ENCODE measurements at regions not wholly inside any gene's neighbourhood (a gene's known extent, or its start where the extent isn't known, plus 50 kb on each side); places are given as distances from the start of the nearest gene placed in this dataset.
"Not testable (repeated sequence)": the region's sequence is repeated elsewhere in the genome, so short reads cannot be mapped to it uniquely, and the experiment has no call there.

DNA sequence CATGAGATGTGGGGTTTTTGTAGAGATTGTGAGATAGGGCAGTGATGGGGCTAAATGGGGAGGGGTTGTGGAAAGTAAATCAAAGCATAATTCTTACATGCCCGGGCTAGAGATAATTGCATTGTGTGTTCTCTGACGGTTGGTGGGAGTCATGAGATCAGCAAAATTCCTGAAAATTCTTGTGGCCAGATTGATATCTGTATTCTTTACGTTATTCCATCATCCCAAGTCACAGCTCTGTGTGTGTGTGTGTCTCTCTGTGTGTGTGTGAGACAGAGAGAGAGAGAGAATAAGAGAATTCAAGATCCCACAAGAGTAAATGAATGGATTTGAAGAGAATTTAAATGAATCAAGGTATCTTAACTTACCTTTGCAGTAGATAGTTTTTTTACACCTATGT is 138.6 kb upstream of the ARHGAP20 start:
- H3K4me3 ChIP-seq (ENCODE audit: low read depth in 1 of 3, low read length in 3 of 3), result no peak overlapping the region
- no peaks in the 10 kb centered on the region for H3K9me3 ChIP-seq (ENCODE audit: control insufficient read depth in 4 of 4, low read length in 3 of 4)
- H3K4me1 ChIP-seq (ENCODE audit: control insufficient read depth in 4 of 4, insufficient read depth in 4 of 4, low read length in 3 of 4), result no peaks in the 10 kb centered on the region
- WGBS, result 90% methylated on average over 3 of the region's 3 CpGs
- no peaks in the 10 kb centered on the region for H3K27me3 ChIP-seq (ENCODE audit: control insufficient read depth in 4 of 4, insufficient read depth in 4 of 4, low read length in 3 of 4)
- no peak overlapping the region for H3K27ac ChIP-seq (ENCODE audit: low read depth in 1 of 2, low read length in 2 of 2)
- no peak for TF ChIP-seq YY1 (IDR thresholded peaks at IDR 0.05)
- no peak for TF ChIP-seq JUND (IDR thresholded peaks at IDR 0.05)
- TF ChIP-seq GABPA (IDR thresholded peaks at IDR 0.05 in 1 of 2, conservative IDR thresholded peaks at IDR 0.05 in 1 of 2), result no peak
- TF ChIP-seq, protein P1, sequence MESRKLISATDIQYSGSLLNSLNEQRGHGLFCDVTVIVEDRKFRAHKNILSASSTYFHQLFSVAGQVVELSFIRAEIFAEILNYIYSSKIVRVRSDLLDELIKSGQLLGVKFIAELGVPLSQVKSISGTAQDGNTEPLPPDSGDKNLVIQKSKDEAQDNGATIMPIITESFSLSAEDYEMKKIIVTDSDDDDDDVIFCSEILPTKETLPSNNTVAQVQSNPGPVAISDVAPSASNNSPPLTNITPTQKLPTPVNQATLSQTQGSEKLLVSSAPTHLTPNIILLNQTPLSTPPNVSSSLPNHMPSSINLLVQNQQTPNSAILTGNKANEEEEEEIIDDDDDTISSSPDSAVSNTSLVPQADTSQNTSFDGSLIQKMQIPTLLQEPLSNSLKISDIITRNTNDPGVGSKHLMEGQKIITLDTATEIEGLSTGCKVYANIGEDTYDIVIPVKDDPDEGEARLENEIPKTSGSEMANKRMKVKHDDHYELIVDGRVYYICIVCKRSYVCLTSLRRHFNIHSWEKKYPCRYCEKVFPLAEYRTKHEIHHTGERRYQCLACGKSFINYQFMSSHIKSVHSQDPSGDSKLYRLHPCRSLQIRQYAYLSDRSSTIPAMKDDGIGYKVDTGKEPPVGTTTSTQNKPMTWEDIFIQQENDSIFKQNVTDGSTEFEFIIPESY (IDR thresholded peaks at IDR 0.05), result no peak
- TF ChIP-seq, protein P2, sequence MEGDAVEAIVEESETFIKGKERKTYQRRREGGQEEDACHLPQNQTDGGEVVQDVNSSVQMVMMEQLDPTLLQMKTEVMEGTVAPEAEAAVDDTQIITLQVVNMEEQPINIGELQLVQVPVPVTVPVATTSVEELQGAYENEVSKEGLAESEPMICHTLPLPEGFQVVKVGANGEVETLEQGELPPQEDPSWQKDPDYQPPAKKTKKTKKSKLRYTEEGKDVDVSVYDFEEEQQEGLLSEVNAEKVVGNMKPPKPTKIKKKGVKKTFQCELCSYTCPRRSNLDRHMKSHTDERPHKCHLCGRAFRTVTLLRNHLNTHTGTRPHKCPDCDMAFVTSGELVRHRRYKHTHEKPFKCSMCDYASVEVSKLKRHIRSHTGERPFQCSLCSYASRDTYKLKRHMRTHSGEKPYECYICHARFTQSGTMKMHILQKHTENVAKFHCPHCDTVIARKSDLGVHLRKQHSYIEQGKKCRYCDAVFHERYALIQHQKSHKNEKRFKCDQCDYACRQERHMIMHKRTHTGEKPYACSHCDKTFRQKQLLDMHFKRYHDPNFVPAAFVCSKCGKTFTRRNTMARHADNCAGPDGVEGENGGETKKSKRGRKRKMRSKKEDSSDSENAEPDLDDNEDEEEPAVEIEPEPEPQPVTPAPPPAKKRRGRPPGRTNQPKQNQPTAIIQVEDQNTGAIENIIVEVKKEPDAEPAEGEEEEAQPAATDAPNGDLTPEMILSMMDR (IDR thresholded peaks at IDR 0.05; ENCODE audit: low read depth, low read length, missing input control), result no peak
- TF ChIP-seq, protein P3, sequence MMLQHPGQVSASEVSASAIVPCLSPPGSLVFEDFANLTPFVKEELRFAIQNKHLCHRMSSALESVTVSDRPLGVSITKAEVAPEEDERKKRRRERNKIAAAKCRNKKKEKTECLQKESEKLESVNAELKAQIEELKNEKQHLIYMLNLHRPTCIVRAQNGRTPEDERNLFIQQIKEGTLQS (IDR thresholded peaks at IDR 0.05), result no peak
- no peak for TF ChIP-seq EGR1 (IDR thresholded peaks at IDR 0.05; ENCODE audit: low read depth in 2 of 2)
- TF ChIP-seq HNF4A (conservative IDR thresholded peaks at IDR 0.05), result no peak
- TF ChIP-seq, protein P4, sequence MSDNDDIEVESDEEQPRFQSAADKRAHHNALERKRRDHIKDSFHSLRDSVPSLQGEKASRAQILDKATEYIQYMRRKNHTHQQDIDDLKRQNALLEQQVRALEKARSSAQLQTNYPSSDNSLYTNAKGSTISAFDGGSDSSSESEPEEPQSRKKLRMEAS (IDR thresholded peaks at IDR 0.05), result no peak
- no peak for TF ChIP-seq RXRA (IDR thresholded peaks at IDR 0.05)
- no peak for TF ChIP-seq FOXA2 (IDR thresholded peaks at IDR 0.05)
- TF ChIP-seq SP1 (IDR thresholded peaks at IDR 0.05), result no peak
- TF ChIP-seq, protein P5, sequence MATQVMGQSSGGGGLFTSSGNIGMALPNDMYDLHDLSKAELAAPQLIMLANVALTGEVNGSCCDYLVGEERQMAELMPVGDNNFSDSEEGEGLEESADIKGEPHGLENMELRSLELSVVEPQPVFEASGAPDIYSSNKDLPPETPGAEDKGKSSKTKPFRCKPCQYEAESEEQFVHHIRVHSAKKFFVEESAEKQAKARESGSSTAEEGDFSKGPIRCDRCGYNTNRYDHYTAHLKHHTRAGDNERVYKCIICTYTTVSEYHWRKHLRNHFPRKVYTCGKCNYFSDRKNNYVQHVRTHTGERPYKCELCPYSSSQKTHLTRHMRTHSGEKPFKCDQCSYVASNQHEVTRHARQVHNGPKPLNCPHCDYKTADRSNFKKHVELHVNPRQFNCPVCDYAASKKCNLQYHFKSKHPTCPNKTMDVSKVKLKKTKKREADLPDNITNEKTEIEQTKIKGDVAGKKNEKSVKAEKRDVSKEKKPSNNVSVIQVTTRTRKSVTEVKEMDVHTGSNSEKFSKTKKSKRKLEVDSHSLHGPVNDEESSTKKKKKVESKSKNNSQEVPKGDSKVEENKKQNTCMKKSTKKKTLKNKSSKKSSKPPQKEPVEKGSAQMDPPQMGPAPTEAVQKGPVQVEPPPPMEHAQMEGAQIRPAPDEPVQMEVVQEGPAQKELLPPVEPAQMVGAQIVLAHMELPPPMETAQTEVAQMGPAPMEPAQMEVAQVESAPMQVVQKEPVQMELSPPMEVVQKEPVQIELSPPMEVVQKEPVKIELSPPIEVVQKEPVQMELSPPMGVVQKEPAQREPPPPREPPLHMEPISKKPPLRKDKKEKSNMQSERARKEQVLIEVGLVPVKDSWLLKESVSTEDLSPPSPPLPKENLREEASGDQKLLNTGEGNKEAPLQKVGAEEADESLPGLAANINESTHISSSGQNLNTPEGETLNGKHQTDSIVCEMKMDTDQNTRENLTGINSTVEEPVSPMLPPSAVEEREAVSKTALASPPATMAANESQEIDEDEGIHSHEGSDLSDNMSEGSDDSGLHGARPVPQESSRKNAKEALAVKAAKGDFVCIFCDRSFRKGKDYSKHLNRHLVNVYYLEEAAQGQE (IDR thresholded peaks at IDR 0.05), result no peak
- TF ChIP-seq NR2F2 (IDR thresholded peaks at IDR 0.05), result no peak
- TF ChIP-seq HNF4G (IDR thresholded peaks at IDR 0.05), result no peak
- no peak for TF ChIP-seq RAD21 (IDR thresholded peaks at IDR 0.05)
- no peak for TF ChIP-seq FOXA1 (IDR thresholded peaks at IDR 0.05)
- no peak for TF ChIP-seq TAF1 (conservative IDR thresholded peaks at IDR 0.05)
- H3K36me3 ChIP-seq (ENCODE audit: control insufficient read depth in 4 of 4, insufficient read depth in 3 of 4, low read depth in 1 of 4, low read length in 3 of 4), result no peaks in the 10 kb centered on the region
- no peak overlapping the region for H3K9ac ChIP-seq (ENCODE audit: low read depth in 1 of 2, low read length in 2 of 2)
- no peak for DNase-seq (ENCODE audit: low spot score)

DNA sequence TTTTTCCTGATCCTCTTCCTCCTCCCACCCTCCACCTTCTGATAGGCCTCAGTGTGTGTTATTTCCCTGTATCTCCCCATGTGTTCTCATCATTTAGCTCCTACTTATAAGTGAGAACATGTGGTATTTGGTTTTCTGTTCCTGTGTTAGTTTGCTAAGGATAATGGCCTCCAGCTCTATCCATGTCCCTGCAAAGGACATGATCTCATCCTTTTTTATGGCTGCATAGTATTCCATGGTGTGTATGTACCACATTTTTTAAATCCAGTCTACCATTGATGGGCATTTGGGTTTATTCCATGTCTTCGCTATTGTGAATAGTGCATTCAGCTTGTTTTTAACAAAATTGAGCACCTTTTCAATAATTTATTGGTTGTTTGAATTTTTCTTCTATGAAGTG is 130.8 kb upstream of the ARHGAP20 start:
- not testable (repeated sequence) for DNase-seq (ENCODE audit: low spot score); H3K27ac ChIP-seq (ENCODE audit: low read depth in 1 of 2, low read length in 2 of 2)
- WGBS, result 93% methylated on average over 1 of the region's 1 CpG

More for the DNA sequence above, 130.8 kb upstream of the ARHGAP20 start:
- H3K4me1 ChIP-seq (ENCODE audit: control insufficient read depth in 4 of 4, insufficient read depth in 4 of 4, low read length in 3 of 4); H3K36me3 ChIP-seq (ENCODE audit: control insufficient read depth in 4 of 4, insufficient read depth in 3 of 4, low read depth in 1 of 4, low read length in 3 of 4); H3K9ac ChIP-seq (ENCODE audit: low read depth in 1 of 2, low read length in 2 of 2); H3K27me3 ChIP-seq (ENCODE audit: control insufficient read depth in 4 of 4, insufficient read depth in 4 of 4, low read length in 3 of 4); H3K4me3 ChIP-seq (ENCODE audit: low read depth in 1 of 3, low read length in 3 of 3); H3K9me3 ChIP-seq (ENCODE audit: control insufficient read depth in 4 of 4, low read length in 3 of 4): not testable (repeated sequence)
